Ascending aorta (tissue), 2 donors: ENCODE measurements at regions not wholly inside any gene's neighbourhood (a gene's known extent, or its start where the extent isn't known, plus 50 kb on each side); places are given as distances from the start of the nearest gene placed in this dataset.

Source experiments
- DNase-seq, 2 donors: peaks; one replicate each; pipeline ENCODE4 v3.0.0-alpha.2; 2019; ENCODE audit warnings: low spot score in 2 of 2
- H3K27ac ChIP-seq, 2 donors: fragments of 200-600 bp; sonication (generic); one replicate each; pipeline ENCODE4 v1.5.1; 2016 to 2017; ENCODE audit warnings: mild to moderate bottlenecking in 1 of 2
- H3K27me3 ChIP-seq: fragments of 200-600 bp; sonication (generic); one replicate; pipeline ENCODE4 v1.5.1; 2017
- H3K36me3 ChIP-seq, 2 donors: fragments of 200-600 bp; sonication (generic); one replicate each; pipeline ENCODE4 v1.5.1; 2016
- H3K4me1 ChIP-seq, 2 donors: fragments of 200-600 bp; sonication (generic); one replicate each; pipeline ENCODE4 v1.5.1; 2016 to 2017; ENCODE audit warnings: mild to moderate bottlenecking in 1 of 2
- H3K4me3 ChIP-seq, 2 donors: fragments of 200-600 bp; sonication (generic); one replicate each; pipeline ENCODE4 v1.5.1; 2016 to 2017; ENCODE audit warnings: mild to moderate bottlenecking in 1 of 2
- H3K9me3 ChIP-seq, 2 donors: fragments of 200-600 bp; sonication (generic); one replicate each; pipeline ENCODE4 v1.5.1; 2016
- intact Hi-C: fragments of 100-400 bp; cut with DNase I; formaldehyde crosslinking; loops from one replicate; pipeline ENCODE4 v1.15.1; 2023
- TF ChIP-seq, protein P1 (sequence below), 3 experiments: fragments of 200-600 bp in 2 of 3; fragments of 450-650 bp in 1 of 3; sonication (generic) in 2 of 3; IDR thresholded peaks; one replicate each; pipeline ENCODE4 v1.5.1; 2016 to 2019; ENCODE audit warnings: antibody characterized with exemption in 3 of 3, mild to moderate bottlenecking in 1 of 3, moderate library complexity in 1 of 3

DNA sequence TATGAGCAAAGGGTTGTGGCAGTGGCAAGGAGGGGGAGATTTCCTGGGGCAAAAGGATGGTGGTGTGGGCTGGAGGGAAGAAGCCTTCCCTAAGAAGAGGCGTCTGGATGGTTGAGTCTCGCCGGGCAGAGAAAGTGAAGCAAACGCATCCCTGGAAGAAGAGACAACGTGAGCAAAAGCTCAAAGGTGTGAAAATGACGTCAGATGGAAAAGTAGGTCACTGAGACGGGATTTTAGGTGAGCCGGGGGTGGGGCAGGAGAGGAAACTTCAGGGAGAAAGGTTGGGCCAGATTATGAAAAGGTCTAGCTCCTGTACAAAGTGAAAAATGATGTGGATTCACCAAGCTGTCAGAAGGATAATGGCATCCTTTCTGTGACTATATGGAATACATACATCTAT lies 95.3 kb upstream of the KCNE2 start:
- intact Hi-C loops: no loop called here
- H3K4me3 ChIP-seq: no peak overlapping the region
- TF ChIP-seq, protein P1, sequence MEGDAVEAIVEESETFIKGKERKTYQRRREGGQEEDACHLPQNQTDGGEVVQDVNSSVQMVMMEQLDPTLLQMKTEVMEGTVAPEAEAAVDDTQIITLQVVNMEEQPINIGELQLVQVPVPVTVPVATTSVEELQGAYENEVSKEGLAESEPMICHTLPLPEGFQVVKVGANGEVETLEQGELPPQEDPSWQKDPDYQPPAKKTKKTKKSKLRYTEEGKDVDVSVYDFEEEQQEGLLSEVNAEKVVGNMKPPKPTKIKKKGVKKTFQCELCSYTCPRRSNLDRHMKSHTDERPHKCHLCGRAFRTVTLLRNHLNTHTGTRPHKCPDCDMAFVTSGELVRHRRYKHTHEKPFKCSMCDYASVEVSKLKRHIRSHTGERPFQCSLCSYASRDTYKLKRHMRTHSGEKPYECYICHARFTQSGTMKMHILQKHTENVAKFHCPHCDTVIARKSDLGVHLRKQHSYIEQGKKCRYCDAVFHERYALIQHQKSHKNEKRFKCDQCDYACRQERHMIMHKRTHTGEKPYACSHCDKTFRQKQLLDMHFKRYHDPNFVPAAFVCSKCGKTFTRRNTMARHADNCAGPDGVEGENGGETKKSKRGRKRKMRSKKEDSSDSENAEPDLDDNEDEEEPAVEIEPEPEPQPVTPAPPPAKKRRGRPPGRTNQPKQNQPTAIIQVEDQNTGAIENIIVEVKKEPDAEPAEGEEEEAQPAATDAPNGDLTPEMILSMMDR (IDR thresholded peaks at IDR 0.05): no peak
- H3K36me3 ChIP-seq: no peaks in the 10 kb centered on the region
- no peak for DNase-seq
- no peaks in the 10 kb centered on the region for H3K4me1 ChIP-seq
- no peak overlapping the region for H3K27ac ChIP-seq
- no peaks in the 10 kb centered on the region for H3K27me3 ChIP-seq
- H3K9me3 ChIP-seq: no peaks in the 10 kb centered on the region

DNA sequence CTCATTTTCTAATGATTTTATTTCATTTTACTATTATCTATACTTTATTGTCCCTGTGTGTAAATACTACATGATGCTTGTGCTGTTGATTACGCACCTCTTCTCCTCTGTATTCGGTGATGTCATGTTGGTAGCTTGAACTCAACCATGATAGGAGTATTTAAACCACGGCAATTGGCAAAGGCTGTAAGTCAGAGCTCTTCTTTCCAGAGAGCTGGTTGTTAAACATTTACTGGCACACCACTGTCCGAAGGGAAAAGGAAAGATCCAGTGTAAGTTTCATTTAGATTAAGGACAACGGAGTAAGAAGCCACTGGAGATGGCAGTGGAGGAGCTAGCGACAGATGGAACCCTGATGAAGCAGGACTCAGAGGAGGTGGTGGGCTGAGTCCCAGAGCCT lies 93.4 kb upstream of the KCNE2 start:
- Histone ChIP-seq H3K27me3 (no peaks in the 10 kb centered on the region), H3K9me3 (no peaks in the 10 kb centered on the region), H3K36me3 (no peaks in the 10 kb centered on the region), H3K4me1 (no peaks in the 10 kb centered on the region), H3K4me3 (no peak overlapping the region), H3K27ac (no peak overlapping the region)
- no peak for DNase-seq
- intact Hi-C loops: no loop called here
- TF ChIP-seq, protein P1 (IDR thresholded peaks at IDR 0.05): no peak

DNA sequence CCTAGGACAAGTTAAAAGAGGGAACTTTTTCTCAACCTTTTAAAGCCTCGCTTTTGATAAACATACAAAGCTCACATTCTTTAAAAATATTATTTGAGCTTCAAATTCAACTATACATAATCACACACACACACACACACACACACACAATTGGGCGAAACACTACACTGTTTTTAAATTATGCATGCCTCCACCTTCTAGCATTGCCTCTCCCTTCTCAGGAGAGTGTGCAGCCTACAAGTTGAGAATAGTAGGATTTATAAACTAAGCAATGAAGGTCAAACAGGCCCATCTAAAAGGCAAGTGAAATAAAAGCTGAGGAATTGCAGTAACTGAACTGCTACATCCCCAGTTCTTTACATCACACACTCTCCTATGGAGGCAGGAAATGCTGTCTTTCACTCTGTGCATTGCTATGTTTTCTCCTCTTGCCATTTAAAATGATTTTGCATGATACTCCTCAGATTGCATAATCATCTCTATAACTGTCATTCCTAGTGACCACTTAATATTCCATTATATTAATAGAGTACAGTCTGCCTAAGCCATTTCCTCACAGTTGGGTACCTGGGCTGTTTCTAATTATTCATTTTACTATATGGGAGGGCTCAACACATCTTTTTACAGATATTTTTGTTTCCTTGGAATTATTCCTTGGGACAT lies 92.5 kb upstream of the KCNE2 start:
- Histone ChIP-seq H3K4me3 (no peak overlapping the region), H3K4me1 (no peaks in the 10 kb centered on the region), H3K27me3 (no peaks in the 10 kb centered on the region), H3K9me3 (no peaks in the 10 kb centered on the region), H3K36me3 (no peaks in the 10 kb centered on the region), H3K27ac (no peak overlapping the region)
- no peak for DNase-seq
- intact Hi-C loops: no loop called here
- TF ChIP-seq, protein P1 (IDR thresholded peaks at IDR 0.05): no peak

DNA sequence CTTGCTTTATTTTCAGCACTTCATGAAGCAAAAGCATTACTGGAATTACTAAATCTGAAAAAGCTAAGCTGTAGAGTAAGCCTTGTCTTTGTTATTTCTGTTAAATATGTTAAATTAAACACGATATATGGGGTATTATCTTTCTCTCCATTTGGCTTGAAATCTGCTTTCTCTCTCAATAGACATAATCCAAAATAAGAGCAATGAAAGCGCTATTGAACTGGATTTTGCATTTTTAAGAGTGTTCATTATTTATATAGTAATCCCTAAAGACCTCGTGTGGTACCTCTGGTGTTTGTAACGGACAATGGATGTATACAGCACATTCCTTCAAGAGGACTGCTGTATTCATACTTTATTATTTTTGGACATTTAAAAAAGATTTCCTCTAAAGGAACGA lies 91.5 kb upstream of the KCNE2 start:
- intact Hi-C loops: no loop called here
- Histone ChIP-seq H3K9me3 (no peaks in the 10 kb centered on the region), H3K27ac (no peak overlapping the region), H3K27me3 (no peaks in the 10 kb centered on the region), H3K4me1 (no peaks in the 10 kb centered on the region), H3K4me3 (no peak overlapping the region), H3K36me3 (no peaks in the 10 kb centered on the region)
- TF ChIP-seq, protein P1 (IDR thresholded peaks at IDR 0.05): no peak
- no peak for DNase-seq

DNA sequence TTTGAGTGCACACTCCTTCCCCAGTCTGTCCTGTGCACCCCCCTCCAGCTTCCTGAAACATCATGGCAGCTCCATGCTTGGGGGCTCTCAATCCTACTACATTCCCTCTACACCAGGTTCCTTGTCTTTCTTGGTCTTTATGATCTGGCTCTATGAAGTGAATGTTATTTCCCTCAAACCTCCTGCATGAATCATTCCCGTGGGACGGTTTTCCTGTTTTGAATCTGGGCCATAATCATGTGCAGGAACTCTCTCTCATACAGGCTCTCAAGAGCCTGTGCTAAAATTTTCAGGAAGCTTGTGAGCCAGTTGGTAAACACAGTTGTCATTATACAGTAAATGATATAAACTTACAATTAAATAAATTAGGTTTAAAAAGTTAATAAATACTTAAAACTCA lies 89.8 kb upstream of the KCNE2 start:
- H3K4me3 ChIP-seq: no peak overlapping the region
- no peaks in the 10 kb centered on the region for H3K27me3 ChIP-seq
- no peaks in the 10 kb centered on the region for H3K4me1 ChIP-seq
- no peaks in the 10 kb centered on the region for H3K36me3 ChIP-seq
- TF ChIP-seq, protein P1 (IDR thresholded peaks at IDR 0.05): no peak
- H3K27ac ChIP-seq: no peak overlapping the region
- H3K9me3 ChIP-seq: no peaks in the 10 kb centered on the region
- DNase-seq: no peak
- intact Hi-C loops: no loop called here
